GM21723 (cell line): ENCODE measurements at regions not wholly inside any gene's neighbourhood (a gene's known extent, or its start where the extent isn't known, plus 50 kb on each side); places are given as distances from the start of the nearest gene placed in this dataset.
A peak's percentile ranks its signal among the peaks of the same experiment; 100 is the strongest.
"Not testable (repeated sequence)": the region's sequence is repeated elsewhere in the genome, so short reads cannot be mapped to it uniquely, and the experiment has no call there.

Experiments used
- ATAC-seq: cut with Tn5 transposase; IDR thresholded peaks from one replicate; pipeline ENCODE4 v1.9.1; 2021; ENCODE audit warnings: mild to moderate bottlenecking, moderate library complexity; ENCODE audit not compliant: unreplicated experiment

DNA sequence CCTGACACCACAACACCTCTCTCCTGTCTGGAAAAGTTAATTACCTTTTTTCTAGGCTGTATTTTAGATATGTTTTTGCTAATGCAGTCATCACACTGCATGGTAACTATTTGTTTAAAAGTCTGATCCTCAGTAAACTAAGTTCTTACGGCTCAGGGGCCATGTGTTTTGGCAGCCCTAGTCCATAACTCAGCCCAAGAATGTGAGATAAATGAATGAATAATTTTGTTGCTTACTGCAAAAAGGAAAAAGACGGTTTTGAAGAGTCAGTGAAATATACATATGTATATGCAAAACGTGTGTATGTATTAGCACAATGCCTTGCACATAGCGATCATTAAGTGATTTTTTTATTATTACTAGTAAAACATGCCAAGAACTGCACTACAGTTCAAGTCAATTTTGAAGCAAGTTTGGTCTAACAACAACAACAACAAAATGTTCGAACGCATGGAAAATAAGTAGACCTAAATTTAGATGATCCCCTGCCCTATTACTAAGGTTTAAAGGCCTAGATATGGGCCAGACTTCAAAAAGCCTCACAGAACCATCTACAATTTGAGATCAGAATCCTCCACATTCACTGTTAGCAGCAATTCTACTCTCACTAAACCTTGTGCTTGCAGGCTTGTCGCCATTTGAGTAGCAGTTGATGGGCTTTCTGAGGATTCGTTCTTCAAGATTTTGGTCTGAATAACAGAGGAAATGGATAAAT lies 140.0 kb downstream of the NDUFA12 start:
- ATAC-seq, result no peak

DNA sequence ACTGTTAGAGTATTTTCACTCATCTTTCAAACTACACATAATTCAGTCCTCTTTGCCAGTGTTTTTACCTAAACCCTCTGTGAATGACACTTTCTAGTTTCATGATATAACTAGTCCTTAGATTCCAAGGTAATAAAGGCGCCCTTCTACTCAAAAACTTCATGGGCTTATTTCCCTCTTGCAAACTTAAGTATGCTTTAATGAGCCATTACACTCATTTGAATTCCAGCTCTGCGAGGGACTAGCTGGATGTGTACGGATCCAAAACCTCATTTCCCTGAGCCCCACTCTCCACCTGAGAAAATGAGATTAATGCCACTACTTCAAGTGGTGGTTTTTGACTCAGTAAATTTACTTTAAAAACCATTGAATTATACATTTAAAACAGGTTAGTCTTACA lies 141.1 kb downstream of the NDUFA12 start:
- ATAC-seq, result no peak

DNA sequence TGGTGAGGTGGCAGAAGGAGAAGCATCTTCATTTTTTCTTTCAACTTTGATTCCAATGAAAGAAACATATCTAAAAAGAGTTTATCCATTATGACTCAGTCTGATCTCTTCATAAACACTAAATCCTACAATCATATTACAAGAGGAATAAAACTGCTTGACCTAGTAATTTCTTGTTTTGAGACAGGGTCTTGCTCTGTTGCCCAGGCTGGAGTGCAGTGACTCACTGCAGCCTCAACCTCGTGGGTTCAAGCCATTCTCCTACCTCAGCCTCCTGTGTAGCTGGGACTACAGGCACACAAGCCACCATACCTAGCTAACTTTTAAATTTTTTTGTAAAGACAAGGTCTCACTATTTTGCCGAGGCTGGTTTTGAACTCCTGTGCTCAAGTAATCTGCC lies 147.2 kb downstream of the NDUFA12 start:
- ATAC-seq, result no peak

DNA sequence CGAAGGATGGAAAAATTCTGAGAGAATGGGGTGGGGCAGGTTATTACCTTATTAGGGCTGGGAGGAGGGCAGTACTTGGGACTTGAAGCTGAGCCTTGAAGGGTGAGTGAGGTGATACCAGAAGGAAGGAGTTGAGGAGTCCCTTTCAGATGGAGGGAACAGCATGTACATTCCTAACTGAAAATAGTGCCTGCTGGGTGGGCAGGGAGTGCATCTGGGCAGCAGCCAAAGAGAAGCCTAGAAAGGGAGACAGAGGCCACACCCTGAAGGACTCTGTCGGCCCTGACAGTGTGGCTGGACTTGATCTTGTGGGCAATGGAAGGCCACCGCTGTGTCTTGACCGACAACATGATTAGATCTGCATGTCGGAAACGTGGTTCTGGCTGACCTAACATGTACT lies 147.6 kb downstream of the NDUFA12 start:
- no peak for ATAC-seq

DNA sequence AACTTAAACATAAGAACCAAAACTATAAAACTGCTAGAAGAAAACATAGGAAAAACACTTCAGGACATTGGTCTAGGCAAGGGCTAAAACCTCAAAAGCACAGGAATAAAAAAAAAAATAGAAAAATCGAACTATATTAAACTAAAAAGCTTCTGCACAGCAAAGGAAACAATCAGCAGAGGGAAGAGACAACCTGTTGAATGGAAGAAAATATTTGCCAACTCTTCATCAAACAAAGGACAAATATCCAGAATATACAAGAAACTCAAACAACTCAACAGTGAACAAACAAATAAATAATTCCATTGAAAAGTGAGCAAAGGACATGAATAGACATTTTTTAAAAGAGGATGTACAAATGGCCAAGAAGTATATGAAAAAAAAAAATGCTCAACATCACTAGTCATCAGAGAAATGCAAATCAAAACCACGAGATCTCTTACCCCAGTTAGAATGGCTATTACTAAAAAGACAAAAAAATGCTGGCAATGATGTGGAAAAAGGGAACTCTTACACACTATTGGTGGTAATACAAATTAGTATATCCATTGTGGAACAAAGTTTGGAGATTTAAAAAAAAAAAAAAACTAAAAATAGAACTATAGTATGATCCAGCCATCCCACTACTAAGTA lies 152.0 kb downstream of the NDUFA12 start:
- ATAC-seq, result no peak

DNA sequence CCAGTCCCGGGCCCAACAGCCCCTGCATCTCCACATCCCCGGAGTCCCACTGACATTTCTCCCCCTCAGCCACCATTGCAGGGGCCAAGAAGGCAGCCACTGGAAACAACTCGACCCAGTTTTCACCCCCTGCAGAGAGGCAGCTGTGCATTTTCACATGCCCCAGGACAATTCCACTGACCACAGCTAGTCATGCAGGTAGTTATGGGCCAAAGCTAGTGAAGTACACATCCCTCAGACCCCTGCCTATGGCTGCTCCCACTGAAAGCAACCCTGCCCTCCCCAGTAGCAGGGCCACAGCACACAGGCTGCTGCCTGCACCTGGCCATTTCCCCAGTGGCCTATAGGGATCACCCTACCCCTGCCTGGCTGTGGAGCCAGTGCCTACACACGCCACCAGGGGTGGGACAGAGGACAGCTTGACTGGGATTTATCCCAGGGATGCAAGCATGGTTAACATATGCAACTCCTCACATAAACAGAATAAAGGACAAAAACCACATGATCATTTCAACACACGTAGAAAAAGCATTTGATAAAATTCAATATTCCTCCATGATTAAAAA lies 154.0 kb downstream of the NDUFA12 start:
- no peak for ATAC-seq

DNA sequence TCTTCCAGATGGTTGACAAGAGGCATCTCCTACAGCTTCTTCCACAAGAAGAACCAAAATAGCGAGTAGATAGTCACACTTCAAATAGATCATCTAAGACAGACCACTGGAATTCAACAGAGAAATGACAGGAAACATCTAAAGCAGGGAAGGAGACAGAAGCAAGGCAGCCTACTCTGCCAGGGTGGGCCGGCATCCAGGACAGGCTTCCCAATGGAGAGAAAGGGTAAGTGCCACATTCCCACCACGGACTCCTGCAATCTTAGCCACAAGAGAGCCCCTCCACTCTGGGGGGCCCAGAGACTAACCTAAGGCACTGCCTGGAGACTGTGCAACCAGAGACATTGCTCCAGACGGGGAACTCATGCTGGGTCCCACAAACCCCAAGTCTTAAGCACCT lies 154.5 kb downstream of the NDUFA12 start:
- no peak for ATAC-seq

DNA sequence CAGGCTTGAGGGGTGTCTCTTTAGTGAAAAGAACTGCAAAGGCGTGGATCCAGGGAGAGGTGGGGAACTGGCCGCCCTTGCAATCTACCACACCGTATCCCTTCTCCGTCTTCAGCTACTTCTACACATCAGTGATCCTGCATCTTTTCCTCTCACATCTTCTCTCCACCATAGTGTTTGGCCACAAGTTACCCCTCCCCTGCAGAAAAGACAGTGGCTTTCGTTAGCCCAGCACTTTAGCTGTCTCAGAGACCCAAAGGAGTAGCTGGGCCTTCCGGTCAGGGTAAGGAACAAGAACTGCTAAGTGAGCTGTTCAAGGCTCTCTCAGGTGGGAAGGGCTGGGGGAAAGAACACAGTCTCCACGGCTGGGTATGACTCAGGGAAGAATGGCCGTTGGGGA lies 158.4 kb downstream of the NDUFA12 start:
- ATAC-seq, result no peak

DNA sequence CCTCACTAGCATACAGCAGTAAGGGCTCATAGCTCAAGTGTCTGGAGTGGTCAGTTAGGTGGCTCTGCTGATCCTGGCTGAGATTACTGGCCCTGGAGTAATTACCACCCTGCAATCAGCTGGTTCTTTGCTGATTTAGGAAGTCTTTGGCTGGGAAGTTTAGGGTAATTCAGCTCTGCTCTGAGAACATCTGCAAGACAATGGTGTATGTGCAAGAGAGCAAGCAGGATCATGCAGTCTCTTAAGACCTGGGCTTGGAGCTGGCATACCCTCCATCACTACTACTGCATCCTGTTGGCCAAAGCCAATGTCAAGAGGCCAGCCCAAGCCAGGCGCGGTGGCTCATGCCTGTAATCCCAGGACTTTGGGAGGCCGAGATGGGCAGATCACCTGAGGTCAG lies 159.0 kb downstream of the NDUFA12 start:
- no peak for ATAC-seq

DNA sequence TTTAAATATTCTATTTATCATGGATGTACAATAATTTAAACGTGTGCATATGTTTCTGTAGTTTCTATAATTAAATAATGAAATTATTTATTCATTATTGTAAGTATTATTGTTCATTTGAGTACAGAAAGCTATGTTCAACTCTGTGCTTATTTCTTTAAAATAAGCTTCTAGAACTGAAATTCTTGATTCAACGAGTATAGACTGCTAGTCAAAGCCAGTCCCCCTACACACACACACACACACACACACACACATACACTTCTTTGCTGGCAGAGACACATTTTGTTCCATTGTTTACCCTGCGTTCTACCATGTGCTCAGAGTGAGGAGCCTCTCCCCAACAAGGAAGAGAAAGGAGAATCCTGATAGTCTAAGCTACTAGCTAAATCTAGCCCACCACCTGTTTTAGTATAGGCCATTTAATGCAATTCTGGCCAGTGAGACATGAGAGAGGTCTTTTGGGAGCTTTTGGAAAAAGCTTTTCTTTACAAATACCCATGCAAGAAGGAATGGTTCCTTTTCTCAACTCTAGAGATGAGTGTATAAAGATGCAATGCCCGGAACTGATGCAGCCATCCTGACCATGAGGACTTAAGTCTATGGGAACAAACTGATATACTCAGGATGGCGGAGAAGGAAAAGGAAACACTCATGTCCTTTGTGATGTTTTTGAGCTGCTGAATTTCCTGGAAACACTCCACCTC lies 161.4 kb downstream of the NDUFA12 start:
- ATAC-seq, result no peak

DNA sequence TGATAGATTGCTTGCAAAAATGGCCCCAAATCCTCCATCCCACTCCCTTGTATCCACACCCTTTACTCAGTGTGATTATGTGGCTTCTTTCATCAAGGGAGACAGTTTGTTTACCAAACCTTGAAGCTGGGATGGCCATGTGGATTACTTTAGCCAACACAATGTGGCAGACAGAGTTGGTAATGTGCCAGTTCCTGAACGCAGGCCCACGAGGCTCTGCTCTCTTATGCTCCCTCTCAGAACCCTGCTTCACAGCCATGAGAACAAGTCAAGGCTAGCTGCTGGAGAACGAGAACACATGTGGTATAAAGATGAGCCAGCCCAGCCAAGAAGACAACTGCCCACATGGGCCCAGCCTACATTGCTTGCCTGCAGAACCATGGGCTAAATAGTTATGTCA lies 162.3 kb downstream of the NDUFA12 start:
- no peak for ATAC-seq

DNA sequence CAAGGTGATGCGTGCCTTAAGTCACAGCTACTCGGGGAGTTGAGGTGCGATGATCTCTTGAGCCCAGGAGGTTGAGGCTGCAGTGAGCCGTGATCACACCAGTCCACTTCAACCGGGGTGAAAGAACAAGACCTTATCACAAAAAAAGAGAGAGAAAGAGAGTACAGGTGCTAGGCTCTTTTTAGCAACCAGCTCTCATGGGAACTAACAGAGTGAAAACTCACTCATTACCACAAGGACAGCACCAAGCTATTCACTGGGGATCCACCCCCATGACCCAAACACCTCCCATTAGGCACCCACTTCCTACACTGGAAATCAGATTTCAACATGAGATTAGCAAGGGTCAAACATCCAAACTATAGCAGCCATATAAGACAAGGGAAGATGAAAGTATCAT lies 164.2 kb downstream of the NDUFA12 start:
- ATAC-seq, result peak; percentile 85

DNA sequence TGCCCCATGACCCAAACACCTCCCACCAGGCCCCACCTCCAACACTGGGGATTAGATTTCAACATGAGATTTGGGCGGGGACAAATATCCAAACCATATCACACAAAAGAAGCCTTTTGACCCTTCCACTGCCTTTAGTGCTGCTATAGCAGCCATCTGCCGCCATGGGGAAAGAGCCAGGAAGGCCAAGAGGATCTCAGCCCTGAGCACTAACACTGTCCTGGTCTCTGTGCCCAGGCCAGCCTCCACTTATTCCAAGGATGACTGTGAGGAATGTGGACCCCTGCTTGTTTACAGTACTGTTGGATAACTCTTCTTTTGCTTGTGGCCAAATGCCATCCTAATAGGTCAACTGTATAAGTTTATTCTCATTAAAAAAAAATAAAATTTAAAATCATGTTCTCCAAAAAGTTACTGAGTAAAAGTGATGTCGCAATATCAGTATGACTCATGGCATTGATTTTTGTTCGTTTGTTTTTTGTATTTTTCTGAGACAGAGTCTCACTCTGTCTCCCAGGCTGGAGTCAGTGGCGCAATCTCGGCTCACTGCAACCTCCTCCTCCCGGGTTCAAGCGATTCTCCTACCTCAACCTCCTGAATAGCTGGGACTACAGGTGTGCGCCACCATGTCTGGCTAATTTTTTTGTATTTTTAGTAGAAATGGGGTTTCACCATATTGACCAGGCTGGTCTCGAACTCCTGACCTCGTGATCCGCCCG lies 166.4 kb downstream of the NDUFA12 start:
- ATAC-seq, result not testable (repeated sequence)

DNA sequence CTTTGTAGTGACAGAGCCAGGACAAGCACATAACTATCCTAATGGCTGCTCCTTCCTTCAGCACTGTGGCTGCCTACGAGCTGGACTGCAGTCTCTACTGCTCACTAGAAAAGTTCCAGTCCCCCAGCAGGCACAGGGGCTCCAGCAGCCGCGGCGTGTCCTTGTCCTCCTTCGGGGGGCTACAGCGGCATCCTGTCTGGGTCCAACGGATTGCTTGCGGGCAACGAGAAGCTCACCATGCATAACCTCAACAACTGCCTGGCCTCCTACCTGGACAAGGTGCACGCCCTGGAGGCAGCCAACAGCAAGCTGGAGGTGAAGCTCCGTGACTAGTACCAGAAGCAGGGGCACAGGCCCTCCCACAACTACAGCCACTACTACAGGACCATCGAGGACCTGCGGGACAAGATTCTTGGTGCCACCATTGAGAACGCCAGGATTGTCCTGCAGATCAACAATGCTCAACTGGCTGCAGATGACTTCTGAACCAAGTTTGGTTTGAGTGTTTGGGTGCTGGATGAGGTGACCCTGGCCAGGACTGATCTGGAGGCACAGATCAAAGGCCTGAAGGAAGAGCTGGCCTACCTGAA lies 169.4 kb downstream of the NDUFA12 start:
- no peak for ATAC-seq

DNA sequence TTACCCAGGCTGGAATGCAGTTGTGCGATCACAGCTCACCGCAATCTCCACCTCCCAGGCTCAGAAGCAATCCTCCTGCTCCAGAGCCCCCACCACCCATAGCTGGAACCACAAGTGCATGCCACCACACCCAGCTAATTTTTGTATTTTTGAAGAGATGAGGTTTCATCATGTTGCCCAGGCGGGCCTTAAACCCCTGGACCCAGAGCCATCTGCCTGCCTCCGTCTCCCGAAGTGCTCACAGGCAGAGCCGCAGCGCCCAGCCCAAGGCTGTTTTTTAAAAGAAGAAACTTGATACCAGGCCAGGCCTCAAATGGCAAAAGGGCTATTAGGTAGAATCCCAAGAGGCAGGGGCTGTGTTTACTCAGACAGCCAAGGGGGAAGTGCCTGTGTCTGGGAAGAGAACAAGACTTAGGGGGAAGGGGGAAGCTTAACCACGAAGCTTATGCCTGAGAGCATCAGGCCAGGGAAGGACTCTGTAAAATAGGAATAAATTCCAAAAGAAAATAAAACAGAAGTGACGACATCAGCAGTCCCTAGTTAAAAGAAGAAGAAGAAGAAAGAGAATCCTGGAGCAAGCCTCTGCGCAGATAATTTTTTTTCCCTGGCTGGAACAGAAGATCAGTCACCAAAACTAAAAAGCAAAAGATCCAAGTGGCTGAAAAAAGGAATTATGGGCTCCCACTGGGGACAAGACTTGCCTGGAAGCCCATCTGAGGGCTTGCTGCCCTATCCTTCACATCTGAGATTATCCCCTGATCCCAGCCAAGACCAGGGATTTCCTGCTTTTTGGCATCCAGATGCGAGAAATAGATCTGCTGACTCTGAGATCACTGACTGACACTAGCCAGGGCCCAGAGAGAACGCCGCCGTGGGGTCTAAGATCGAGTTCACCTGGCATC lies 170.5 kb downstream of the NDUFA12 start:
- ATAC-seq, result no peak

DNA sequence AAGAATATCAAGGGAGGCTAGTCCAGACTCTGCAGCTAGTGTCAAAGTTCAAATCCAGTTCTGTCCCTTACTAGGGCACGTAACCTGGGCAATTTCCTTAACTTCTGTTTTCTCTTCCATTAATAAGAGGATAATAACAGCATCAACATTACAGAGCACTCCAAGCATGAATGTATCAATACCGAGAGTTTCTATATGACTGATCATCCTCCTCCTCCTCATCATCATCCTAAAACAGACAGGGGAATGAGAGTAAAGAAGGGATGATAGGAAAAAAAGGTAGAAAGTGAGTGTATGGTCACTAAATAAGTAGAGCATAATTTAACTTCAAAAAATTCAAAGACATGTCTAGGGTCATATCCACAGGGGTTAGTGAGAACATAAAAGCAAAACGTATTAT lies 171.4 kb downstream of the NDUFA12 start:
- no peak for ATAC-seq

DNA sequence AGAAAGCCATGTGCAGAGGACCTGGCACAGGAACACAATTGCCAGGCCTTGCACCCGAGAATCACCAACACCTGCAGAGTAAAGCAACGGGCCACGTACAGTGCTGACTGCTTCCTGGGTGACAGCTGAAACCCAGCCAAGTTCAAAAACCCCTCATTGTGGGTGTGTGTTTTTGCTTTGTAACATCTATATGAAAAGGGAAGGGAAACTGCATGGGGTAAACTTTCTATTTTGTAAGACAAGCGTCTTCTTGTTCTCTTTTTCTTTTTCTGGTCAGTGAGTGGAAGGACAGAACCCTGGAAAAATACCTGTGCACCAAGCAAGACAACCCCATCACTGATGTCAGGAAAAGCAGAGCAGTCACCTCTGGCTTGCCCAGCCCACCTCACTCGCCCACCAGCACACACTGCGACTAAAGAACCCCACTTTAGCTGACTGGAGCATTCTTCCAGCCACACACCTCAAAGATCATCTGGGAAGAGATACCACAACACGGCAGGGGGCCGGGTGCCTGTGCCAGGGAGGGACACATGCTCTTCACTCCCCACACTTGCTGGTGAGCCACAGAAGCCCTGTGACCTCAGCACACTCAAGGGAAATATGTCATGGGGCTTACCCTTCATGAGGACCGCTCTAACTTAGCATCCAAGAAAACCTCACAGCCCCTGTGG lies 172.3 kb downstream of the NDUFA12 start:
- ATAC-seq, result peak; percentile 90

DNA sequence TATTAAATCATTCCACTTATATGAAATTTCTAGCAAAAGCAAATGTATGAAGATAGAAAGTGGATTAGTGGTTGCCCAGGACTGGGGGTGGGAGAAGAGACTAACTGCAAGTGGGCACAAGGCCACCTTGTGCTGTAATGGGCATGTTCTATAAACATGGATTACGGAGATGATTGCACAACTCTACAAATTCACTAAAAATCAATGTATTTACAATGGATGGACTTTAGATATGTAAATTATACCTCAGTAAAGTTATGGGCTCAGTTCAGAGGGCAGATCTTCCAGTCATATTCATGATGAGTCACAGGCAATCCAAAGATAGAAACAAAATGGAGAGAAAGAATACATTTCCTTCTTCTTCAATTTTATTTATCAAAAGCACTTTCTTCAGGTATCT lies 173.9 kb downstream of the NDUFA12 start:
- ATAC-seq, result no peak

DNA sequence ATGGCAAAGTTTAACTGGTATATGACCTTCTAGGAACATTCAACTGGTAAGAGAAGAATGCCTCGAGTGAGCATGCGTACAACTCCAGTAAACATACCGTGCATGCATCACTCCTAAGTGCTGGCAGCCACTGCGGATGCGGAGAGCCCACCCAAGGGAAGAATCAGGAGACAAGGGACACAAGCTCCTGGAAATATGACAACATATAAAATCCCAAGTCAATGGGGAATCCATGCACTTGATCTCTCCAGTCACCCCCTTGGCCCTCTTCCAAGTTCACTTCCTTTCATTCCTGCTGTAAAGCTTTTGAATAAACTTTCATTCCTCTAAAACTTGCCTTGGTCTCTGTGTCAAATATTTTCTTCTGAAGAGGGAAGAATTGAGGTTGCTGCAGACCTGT lies 168.7 kb upstream of the TMCC3 start:
- no peak for ATAC-seq
